Activated T-cell treated with anti-CD3 and anti-CD28 coated beads, Interleukin-2, amount 50 U/mL, for 72 hours (primary cell): ENCODE measurements at regions not wholly inside any gene's neighbourhood (a gene's known extent, or its start where the extent isn't known, plus 50 kb on each side); places are given as distances from the start of the nearest gene placed in this dataset.

ENCODE experiments used
- ATAC-seq, 2 donors: fragments of 150-1000 bp; cut with Tn5 transposase; replicated peaks in 1 of 2; 2 replicates each; pipeline ENCODE4 v1.10.0; 2021; ENCODE audit warnings: moderate library complexity in 2 of 2, mild to moderate bottlenecking in 1 of 2
- DNase-seq, 2 donors: peaks; one replicate each; pipeline ENCODE4 v3.0.0; 2021 to 2022; ENCODE audit warnings: mixed read lengths in 1 of 2
- H3K27ac Mint-ChIP-seq: one replicate; pipeline ENCODE4 v1.8.0; 2022; ENCODE audit warnings: mild to moderate bottlenecking, moderate library complexity, mixed read lengths
- H3K27me3 Mint-ChIP-seq: one replicate; pipeline ENCODE4 v1.8.0; 2022; ENCODE audit warnings: low read depth, mixed read lengths
- H3K36me3 Mint-ChIP-seq, 2 donors: one replicate each; pipeline ENCODE4 v1.8.0; 2022; ENCODE audit warnings: mixed read lengths in 2 of 2, mild to moderate bottlenecking in 1 of 2; ENCODE audit not compliant: insufficient read depth in 2 of 2
- H3K4me1 Mint-ChIP-seq: one replicate; pipeline ENCODE4 v1.8.0; 2022; ENCODE audit warnings: low read depth, mixed read lengths
- H3K4me3 Mint-ChIP-seq, 2 donors: one replicate each; pipeline ENCODE4 v1.8.0; 2022; ENCODE audit warnings: mild to moderate bottlenecking in 2 of 2, mixed read lengths in 2 of 2, moderate library complexity in 2 of 2
- H3K9me3 Mint-ChIP-seq, 2 donors: one replicate each; pipeline ENCODE4 v1.8.0; 2022; ENCODE audit warnings: mixed read lengths in 2 of 2

GRCh38 chr13:82867284-82867683 is 1015.0 kb downstream of the SLITRK1 start:
- H3K27me3 Mint-ChIP-seq: no peaks in the 10 kb centered on the region
- no peaks in the 10 kb centered on the region for H3K36me3 Mint-ChIP-seq
- ATAC-seq: no peak
- H3K9me3 Mint-ChIP-seq: peaks cover 3 to 9% of the 10 kb centered on the region in 2 donors
- H3K4me1 Mint-ChIP-seq: no peaks in the 10 kb centered on the region
- H3K4me3 Mint-ChIP-seq: no peak overlapping the region
- no peak for DNase-seq
- no peak overlapping the region for H3K27ac Mint-ChIP-seq

DNA sequence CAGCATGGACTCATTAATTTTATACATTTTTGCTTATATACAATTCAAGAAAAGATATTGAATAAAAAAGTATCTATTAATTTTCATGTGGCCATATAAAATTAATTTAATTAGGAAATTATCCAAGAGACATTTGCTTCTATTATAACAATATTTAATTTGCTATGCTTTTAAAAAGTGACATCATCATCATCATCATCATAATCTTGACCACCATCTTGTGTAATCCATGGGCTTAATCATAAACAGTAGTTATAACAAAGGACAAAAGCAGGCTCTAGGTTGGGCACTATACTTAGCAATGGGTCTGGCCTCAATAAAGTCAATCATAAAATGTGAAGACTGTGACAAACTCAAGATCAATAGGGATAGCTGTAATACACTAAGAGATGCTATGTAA is 1031.6 kb downstream of the SLITRK1 start:
- H3K27ac Mint-ChIP-seq: no peak overlapping the region
- H3K36me3 Mint-ChIP-seq: peaks cover 0 to 2% of the 10 kb centered on the region in 2 donors
- H3K4me3 Mint-ChIP-seq: no peak overlapping the region
- DNase-seq (no peak), ATAC-seq (no peak)
- H3K27me3 Mint-ChIP-seq: no peaks in the 10 kb centered on the region
- H3K9me3 Mint-ChIP-seq: peaks cover 4% of the 10 kb centered on the region in 2 donors
- no peaks in the 10 kb centered on the region for H3K4me1 Mint-ChIP-seq

DNA sequence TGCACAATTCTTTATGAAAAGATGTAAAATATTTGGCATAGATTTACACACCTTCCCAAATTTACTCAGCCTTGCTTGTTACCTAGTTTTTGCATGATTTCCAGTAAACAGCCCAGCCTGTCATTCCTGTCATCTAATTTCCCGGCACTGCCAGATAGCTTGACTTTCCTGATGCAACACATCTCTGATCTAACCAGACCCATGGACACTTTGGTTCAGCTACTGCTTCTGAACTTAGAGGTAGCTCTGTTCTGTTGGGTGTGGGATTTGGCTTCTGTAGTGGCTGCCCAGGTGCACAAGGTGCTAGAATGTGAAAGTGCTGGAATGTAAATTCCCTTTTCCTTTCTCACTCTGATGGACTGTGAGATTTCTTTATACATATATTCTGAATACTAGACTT is 1033.5 kb downstream of the SLITRK1 start:
- Mint-ChIP-seq H3K4me3 (no peak overlapping the region), H3K4me1 (no peaks in the 10 kb centered on the region), H3K36me3 (peaks cover 0 to 2% of the 10 kb centered on the region in 2 donors), H3K27me3 (no peaks in the 10 kb centered on the region), H3K27ac (no peak overlapping the region), H3K9me3 (peaks cover 2 to 4% of the 10 kb centered on the region in 2 donors)
- DNase-seq (no peak), ATAC-seq (no peak)

- H3K4me1 Mint-ChIP-seq: no peaks in the 10 kb centered on the region
- H3K27me3 Mint-ChIP-seq: no peaks in the 10 kb centered on the region
- no peak overlapping the region for H3K4me3 Mint-ChIP-seq
- H3K27ac Mint-ChIP-seq: no peak overlapping the region
- ATAC-seq (no peak), DNase-seq (no peak)
- H3K36me3 Mint-ChIP-seq: peaks cover 0 to 2% of the 10 kb centered on the region in 2 donors
- peaks cover 2% of the 10 kb centered on the region in 2 donors for H3K9me3 Mint-ChIP-seq
These were observed 1034.7 kb downstream of the SLITRK1 start for GRCh38 chr13:82847595-82847994.

GRCh38 chr13:82833923-82834322 is 1048.4 kb downstream of the SLITRK1 start:
- Mint-ChIP-seq H3K9me3 (peaks cover 2 to 11% of the 10 kb centered on the region in 2 donors), H3K27ac (no peak overlapping the region), H3K4me3 (no peak overlapping the region), H3K27me3 (no peaks in the 10 kb centered on the region), H3K4me1 (no peaks in the 10 kb centered on the region), H3K36me3 (no peaks in the 10 kb centered on the region)
- no peak for ATAC-seq
- DNase-seq: no peak

DNA sequence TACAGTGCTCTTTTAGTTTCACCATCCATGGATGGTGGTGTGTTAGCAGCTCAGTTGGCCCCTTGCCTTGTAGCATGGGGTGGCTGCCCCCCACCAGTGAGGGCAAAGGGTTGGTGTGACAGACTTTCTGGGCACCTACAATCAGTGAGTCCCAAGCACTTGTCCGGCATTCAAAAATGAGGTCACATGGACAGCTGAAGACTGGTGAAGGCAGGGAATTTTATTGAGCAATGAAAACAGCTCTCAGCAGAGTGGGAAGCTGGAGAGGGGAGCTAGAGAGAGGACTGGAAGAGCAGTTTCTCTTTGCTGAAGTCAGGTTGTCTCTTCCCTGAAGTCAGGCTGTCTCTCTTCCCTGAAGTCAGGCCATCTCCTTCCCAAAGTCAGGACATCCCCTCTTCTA is 1053.2 kb downstream of the SLITRK1 start:
- H3K4me1 Mint-ChIP-seq: no peaks in the 10 kb centered on the region
- no peaks in the 10 kb centered on the region for H3K27me3 Mint-ChIP-seq
- no peak overlapping the region for H3K27ac Mint-ChIP-seq
- no peak overlapping the region for H3K4me3 Mint-ChIP-seq
- peaks cover 0 to 2% of the 10 kb centered on the region in 2 donors for H3K36me3 Mint-ChIP-seq
- ATAC-seq (no peak), DNase-seq (no peak)
- H3K9me3 Mint-ChIP-seq: peaks cover 3 to 7% of the 10 kb centered on the region in 2 donors

DNA sequence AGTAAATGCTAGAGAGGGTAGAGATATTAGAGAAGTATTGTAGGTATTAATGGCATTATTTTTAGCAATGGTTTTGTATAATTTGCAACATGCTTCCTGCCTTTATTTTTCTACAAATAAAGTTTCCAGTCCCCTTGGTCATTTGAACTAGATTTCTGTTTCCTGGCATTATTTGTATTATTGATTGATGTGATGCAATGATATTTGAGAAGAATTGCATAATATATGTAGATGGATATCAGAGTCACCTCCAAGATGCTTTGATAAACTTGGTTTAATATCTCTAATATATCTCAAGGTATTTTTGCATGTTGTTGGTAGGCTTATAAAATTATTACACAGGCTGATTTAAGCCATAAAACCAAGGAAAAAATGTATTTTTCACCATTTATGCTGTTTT is 1054.5 kb downstream of the SLITRK1 start:
- Mint-ChIP-seq H3K27ac (no peak overlapping the region), H3K36me3 (peaks cover 0 to 2% of the 10 kb centered on the region in 2 donors), H3K4me1 (no peaks in the 10 kb centered on the region), H3K9me3 (peaks cover 6 to 10% of the 10 kb centered on the region in 2 donors), H3K4me3 (no peak overlapping the region), H3K27me3 (no peaks in the 10 kb centered on the region)
- ATAC-seq (no peak), DNase-seq (no peak)

GRCh38 chr13:82822935-82823334 is 1059.3 kb downstream of the SLITRK1 start:
- no peak overlapping the region for H3K4me3 Mint-ChIP-seq
- no peaks in the 10 kb centered on the region for H3K4me1 Mint-ChIP-seq
- DNase-seq (no peak), ATAC-seq (no peak)
- H3K36me3 Mint-ChIP-seq: no peaks in the 10 kb centered on the region
- peaks cover 8% of the 10 kb centered on the region in 2 donors for H3K9me3 Mint-ChIP-seq
- no peaks in the 10 kb centered on the region for H3K27me3 Mint-ChIP-seq
- no peak overlapping the region for H3K27ac Mint-ChIP-seq

DNA sequence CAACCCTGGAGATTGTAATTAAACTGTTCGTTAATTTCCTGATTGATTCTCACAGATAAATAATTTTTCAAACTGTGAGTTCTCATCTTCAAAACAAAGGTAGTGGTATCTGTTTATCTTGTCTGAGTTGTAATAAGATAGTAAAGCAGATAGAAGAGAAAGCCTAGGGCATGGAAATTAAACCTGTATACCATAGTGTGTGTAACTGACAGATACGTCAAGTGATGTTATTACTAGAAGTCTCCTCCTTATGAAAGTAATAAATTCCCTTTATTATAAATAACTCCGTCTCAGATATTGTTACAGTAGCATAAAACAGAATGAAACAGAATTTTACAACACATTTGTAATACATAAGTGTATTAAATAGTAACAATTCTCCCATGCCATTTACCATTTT is 1065.1 kb downstream of the SLITRK1 start:
- no peak for DNase-seq

GRCh38 chr13:82815791-82816190 is 1066.5 kb downstream of the SLITRK1 start:
- DNase-seq (no peak), ATAC-seq (no peak)
- no peaks in the 10 kb centered on the region for H3K27me3 Mint-ChIP-seq
- no peak overlapping the region for H3K27ac Mint-ChIP-seq
- no peaks in the 10 kb centered on the region for H3K4me1 Mint-ChIP-seq
- H3K9me3 Mint-ChIP-seq: peaks cover 6 to 9% of the 10 kb centered on the region in 2 donors
- peaks cover 0 to 2% of the 10 kb centered on the region in 2 donors for H3K36me3 Mint-ChIP-seq
- H3K4me3 Mint-ChIP-seq: no peak overlapping the region

More for the DNA sequence above, 1065.1 kb downstream of the SLITRK1 start:
- Mint-ChIP-seq H3K36me3 (peaks cover 0 to 2% of the 10 kb centered on the region in 2 donors), H3K9me3 (peaks cover 4 to 6% of the 10 kb centered on the region in 2 donors), H3K27ac (no peak overlapping the region), H3K4me3 (no peak overlapping the region), H3K27me3 (no peaks in the 10 kb centered on the region), H3K4me1 (no peaks in the 10 kb centered on the region)
- ATAC-seq: no peak

GRCh38 chr13:82803341-82803740 is 1078.9 kb downstream of the SLITRK1 start:
- H3K4me3 Mint-ChIP-seq: no peak overlapping the region
- no peaks in the 10 kb centered on the region for H3K36me3 Mint-ChIP-seq
- ATAC-seq (no peak), DNase-seq (no peak)
- H3K4me1 Mint-ChIP-seq: no peaks in the 10 kb centered on the region
- H3K9me3 Mint-ChIP-seq: peaks cover 0 to 10% of the 10 kb centered on the region in 2 donors
- H3K27me3 Mint-ChIP-seq: no peaks in the 10 kb centered on the region
- H3K27ac Mint-ChIP-seq: no peak overlapping the region

- Mint-ChIP-seq H3K27me3 (no peaks in the 10 kb centered on the region), H3K4me3 (no peak overlapping the region), H3K36me3 (no peaks in the 10 kb centered on the region), H3K27ac (no peak overlapping the region), H3K4me1 (no peaks in the 10 kb centered on the region), H3K9me3 (peaks cover 0 to 10% of the 10 kb centered on the region in 2 donors)
- DNase-seq (no peak), ATAC-seq (no peak)
These were observed 1079.7 kb downstream of the SLITRK1 start for GRCh38 chr13:82802528-82802927.

DNA sequence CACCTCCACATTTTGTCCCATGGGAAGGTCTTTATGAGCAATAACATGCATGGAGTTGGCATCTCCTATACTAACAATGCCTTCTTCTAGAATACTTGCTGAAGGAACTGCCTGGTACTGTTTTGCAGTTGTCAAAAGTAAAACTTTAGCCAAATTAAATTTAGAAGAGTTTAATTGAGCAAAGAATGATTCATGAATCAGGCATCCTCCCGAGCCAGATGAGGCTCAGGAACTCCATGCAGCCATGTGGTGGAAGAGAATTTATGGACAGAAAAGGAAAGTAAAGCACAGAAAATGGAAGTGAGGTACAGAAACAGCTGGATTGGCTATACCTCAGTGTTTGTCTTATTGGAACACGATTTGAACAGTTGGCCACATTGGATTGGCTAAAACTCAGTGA is 1081.9 kb downstream of the SLITRK1 start:
- Mint-ChIP-seq H3K9me3 (peaks cover 2 to 10% of the 10 kb centered on the region in 2 donors), H3K4me3 (no peak overlapping the region), H3K27ac (no peak overlapping the region), H3K36me3 (no peaks in the 10 kb centered on the region), H3K27me3 (no peaks in the 10 kb centered on the region), H3K4me1 (no peaks in the 10 kb centered on the region)
- ATAC-seq (no peak), DNase-seq (no peak)

DNA sequence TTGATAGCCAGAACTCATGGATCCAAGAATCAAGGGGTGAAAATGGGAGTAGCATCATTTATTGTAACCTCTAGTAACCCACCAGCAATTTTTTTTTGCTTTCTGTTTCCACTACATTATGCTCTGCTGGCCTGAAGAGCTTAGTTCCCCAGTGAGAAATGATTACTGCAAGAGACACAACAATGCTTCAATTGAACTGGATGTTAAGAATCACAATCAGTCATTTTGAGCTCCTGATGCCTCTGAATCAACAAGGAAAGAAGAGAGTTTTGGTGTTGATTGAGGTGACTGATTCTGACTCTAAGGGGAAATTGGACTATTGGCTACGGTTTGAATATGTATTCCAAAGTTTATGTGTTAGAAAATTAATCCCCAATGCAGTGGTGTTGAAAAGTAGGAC is 1084.4 kb downstream of the SLITRK1 start:
- H3K4me3 Mint-ChIP-seq: no peak overlapping the region

More for the DNA sequence above, 1084.4 kb downstream of the SLITRK1 start:
- Mint-ChIP-seq H3K27me3 (no peaks in the 10 kb centered on the region), H3K36me3 (no peaks in the 10 kb centered on the region), H3K9me3 (peaks cover 2 to 8% of the 10 kb centered on the region in 2 donors), H3K27ac (no peak overlapping the region), H3K4me1 (no peaks in the 10 kb centered on the region)
- DNase-seq: no peak
- ATAC-seq: no peak
